EH (cell line): ENCODE measurements at regions not wholly inside any gene's neighbourhood (a gene's known extent, or its start where the extent isn't known, plus 50 kb on each side); places are given as distances from the start of the nearest gene placed in this dataset.

ENCODE experiments used
- DNase-seq: peaks from one replicate; pipeline ENCODE4 v3.0.0-alpha.2; 2015; ENCODE audit warnings: low read depth

GRCh38 chr6:145374570-145374969 is 360.8 kb downstream of the EPM2A start:
- no peak for DNase-seq

- DNase-seq: no peak
Observed at GRCh38 chr6:145375502-145375901, 359.8 kb downstream of the EPM2A start.

- DNase-seq: no peak
Observed at GRCh38 chr6:145380186-145380585, 355.1 kb downstream of the EPM2A start.

GRCh38 chr6:145381941-145382340 is 353.4 kb downstream of the EPM2A start:
- DNase-seq: no peak

- no peak for DNase-seq
Observed at GRCh38 chr6:145383428-145383827, 351.9 kb downstream of the EPM2A start.

GRCh38 chr6:145384503-145384902 is 350.8 kb downstream of the EPM2A start:
- DNase-seq: no peak

GRCh38 chr6:145396499-145396898 is 338.8 kb downstream of the EPM2A start:
- DNase-seq: no peak

- no peak for DNase-seq
Observed at GRCh38 chr6:145400508-145400907, 334.8 kb downstream of the EPM2A start.

- no peak for DNase-seq
Observed at GRCh38 chr6:145405006-145405551, 330.2 kb downstream of the EPM2A start.

- DNase-seq: no peak
Observed at GRCh38 chr6:145406783-145407182, 328.5 kb downstream of the EPM2A start.

- no peak for DNase-seq
Observed at GRCh38 chr6:145415616-145416015, 319.7 kb downstream of the EPM2A start.

GRCh38 chr6:145420599-145420998 is 314.7 kb downstream of the EPM2A start:
- no peak for DNase-seq

GRCh38 chr6:145423936-145424335 is 311.4 kb downstream of the EPM2A start:
- DNase-seq: no peak

- DNase-seq: no peak
Observed at GRCh38 chr6:145427232-145427631, 308.1 kb downstream of the EPM2A start.

- no peak for DNase-seq
Observed at GRCh38 chr6:145428706-145429105, 306.6 kb downstream of the EPM2A start.

- no peak for DNase-seq
Observed at GRCh38 chr6:145442110-145442509, 293.2 kb downstream of the EPM2A start.

- DNase-seq: no peak
Observed at GRCh38 chr6:145445674-145446073, 289.6 kb downstream of the EPM2A start.

- no peak for DNase-seq
Observed at GRCh38 chr6:145451029-145451428, 284.3 kb downstream of the EPM2A start.

- DNase-seq: no peak
Observed at GRCh38 chr6:145453376-145453775, 281.9 kb downstream of the EPM2A start.

- no peak for DNase-seq
Observed at GRCh38 chr6:145454006-145454405, 281.3 kb downstream of the EPM2A start.

GRCh38 chr6:145457556-145457955 is 277.8 kb downstream of the EPM2A start:
- no peak for DNase-seq

GRCh38 chr6:145468534-145468933 is 266.8 kb downstream of the EPM2A start:
- no peak for DNase-seq

- DNase-seq: no peak
Observed at GRCh38 chr6:145469021-145469420, 266.3 kb downstream of the EPM2A start.

GRCh38 chr6:145475794-145476396 is 259.4 kb downstream of the EPM2A start:
- DNase-seq: no peak
